Fibroblast of peridontal ligament (primary cell): ENCODE measurements at regions not wholly inside any gene's neighbourhood (a gene's known extent, or its start where the extent isn't known, plus 50 kb on each side); places are given as distances from the start of the nearest gene placed in this dataset.

ENCODE experiments used
- DNase-seq: peaks from one replicate; pipeline ENCODE4 v3.0.0-alpha.2; 2010; ENCODE audit errors: extremely low read depth

GRCh38 chr6:128667339-128667858, 147.0 kb upstream of the PTPRK start:
- no peak for DNase-seq

GRCh38 chr6:128666405-128666804, 146.0 kb upstream of the PTPRK start:
- no peak for DNase-seq

GRCh38 chr6:128663238-128663637, 142.8 kb upstream of the PTPRK start:
- no peak for DNase-seq

GRCh38 chr6:128659878-128660622, 139.7 kb upstream of the PTPRK start:
- DNase-seq = no peak

GRCh38 chr6:128659276-128659675, 138.9 kb upstream of the PTPRK start:
- no peak for DNase-seq

GRCh38 chr6:128657181-128657580, 136.8 kb upstream of the PTPRK start:
- DNase-seq = no peak

- DNase-seq = peak; percentile 87
Observed at GRCh38 chr6:128655978-128656498, 135.6 kb upstream of the PTPRK start.

- DNase-seq = no peak
Observed at GRCh38 chr6:128648022-128648598, 127.7 kb upstream of the PTPRK start.

- no peak for DNase-seq
Observed at GRCh38 chr6:128642132-128642531, 121.7 kb upstream of the PTPRK start.

GRCh38 chr6:128641703-128642102, 121.3 kb upstream of the PTPRK start:
- DNase-seq = peak; percentile 62

- no peak for DNase-seq
Observed at GRCh38 chr6:128638817-128639216, 118.4 kb upstream of the PTPRK start.

- DNase-seq = no peak
Observed at GRCh38 chr6:128635219-128635618, 114.8 kb upstream of the PTPRK start.

- DNase-seq = no peak
Observed at GRCh38 chr6:128632131-128632530, 111.7 kb upstream of the PTPRK start.

GRCh38 chr6:128631031-128631430, 110.6 kb upstream of the PTPRK start:
- no peak for DNase-seq

GRCh38 chr6:128630213-128630612, 109.8 kb upstream of the PTPRK start:
- no peak for DNase-seq

- DNase-seq = peak; percentile 14
Observed at GRCh38 chr6:128617285-128617684, 96.9 kb upstream of the PTPRK start.

GRCh38 chr6:128616342-128616741, 95.9 kb upstream of the PTPRK start:
- no peak for DNase-seq

- DNase-seq = no peak
Observed at GRCh38 chr6:128606611-128607010, 86.2 kb upstream of the PTPRK start.

GRCh38 chr6:128605961-128606360, 85.6 kb upstream of the PTPRK start:
- DNase-seq = peak; percentile 47

- peak; percentile 9 for DNase-seq
Observed at GRCh38 chr6:128601060-128601459, 80.7 kb upstream of the PTPRK start.

GRCh38 chr6:128600397-128600951, 80.1 kb upstream of the PTPRK start:
- peak; percentile 88 for DNase-seq

GRCh38 chr6:128599036-128599435, 78.6 kb upstream of the PTPRK start:
- no peak for DNase-seq

- DNase-seq = no peak
Observed at GRCh38 chr6:128598571-128598970, 78.2 kb upstream of the PTPRK start.
